HL-60 (cell line): ENCODE measurements at regions not wholly inside any gene's neighbourhood (a gene's known extent, or its start where the extent isn't known, plus 50 kb on each side); places are given as distances from the start of the nearest gene placed in this dataset.

ENCODE experiments used
- DNase-seq, 2 experiments: peaks; one replicate each; pipeline ENCODE4 v3.0.0-alpha.2; 2010 to 2020; ENCODE audit warnings: low read depth in 1 of 2, low spot score in 1 of 2
- H3K27ac ChIP-seq: fragments of 250-450 bp; sonication (Bioruptor Pico); replicated peaks from 2 replicates; pipeline ENCODE4 v1.5.1; 2020; ENCODE audit warnings: mild to moderate bottlenecking, moderate library complexity
- H3K27me3 ChIP-seq: fragments of 250-450 bp; sonication (Bioruptor Pico); 2 replicates; pipeline ENCODE4 v1.5.1; 2021; ENCODE audit warnings: mild to moderate bottlenecking, moderate library complexity; ENCODE audit not compliant: insufficient read depth, poor library complexity, severe bottlenecking
- H3K4me3 ChIP-seq: replicated peaks from 2 replicates; pipeline ENCODE4 v1.5.1; 2011; ENCODE audit warnings: mild to moderate bottlenecking, control low read depth, low read length; ENCODE audit not compliant: insufficient read depth
- GABPA ChIP-seq: IDR thresholded peaks from 2 replicates; pipeline ENCODE4 v1.6.1; 2012; ENCODE audit warnings: low read depth
- POLR2AphosphoS5 ChIP-seq: IDR thresholded peaks from 2 replicates; pipeline ENCODE4 v1.6.1; 2012; ENCODE audit warnings: low read depth
- SPI1 ChIP-seq: IDR thresholded peaks from 2 replicates; pipeline ENCODE4 v1.6.1; 2012; ENCODE audit warnings: low read depth, mild to moderate bottlenecking, borderline replicate concordance
- TF ChIP-seq, protein P1 (sequence below): IDR thresholded peaks from one replicate; pipeline ENCODE4 v1.5.1; 2011; ENCODE audit warnings: low read length, control low read depth, inconsistent platforms; ENCODE audit not compliant: insufficient read depth
- TF ChIP-seq, protein P2 (sequence below): IDR thresholded peaks from 2 replicates; pipeline ENCODE4 v1.6.1; 2012; ENCODE audit warnings: low read depth; ENCODE audit not compliant: insufficient replicate concordance

DNA sequence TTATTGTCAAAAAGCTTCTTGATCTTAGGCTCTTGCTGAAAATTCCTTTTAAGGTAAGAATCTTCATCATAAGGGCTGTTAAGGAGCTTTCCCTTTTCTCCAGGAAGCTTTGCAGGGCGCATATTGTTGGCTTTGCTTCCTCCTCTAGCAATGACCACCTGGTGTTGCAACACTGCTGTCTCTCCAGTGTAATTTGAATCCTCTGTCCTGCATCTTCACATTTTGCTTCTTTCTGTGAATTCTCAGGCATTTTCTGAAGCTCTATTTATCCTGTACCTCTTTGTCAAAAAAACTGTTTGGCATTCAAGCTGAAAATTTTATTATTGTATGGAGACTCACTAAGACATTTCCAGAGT is 533.1 kb upstream of the CHAC2 start:
- DNase-seq = peak in 1 of 2 experiments; percentile 8
- Histone ChIP-seq H3K27ac (no peak overlapping the region), H3K27me3 (no peaks in the 10 kb centered on the region), H3K4me3 (no peak overlapping the region)
- TF ChIP-seq POLR2AphosphoS5 (no peak), SPI1 (no peak)
- TF ChIP-seq, protein P1, sequence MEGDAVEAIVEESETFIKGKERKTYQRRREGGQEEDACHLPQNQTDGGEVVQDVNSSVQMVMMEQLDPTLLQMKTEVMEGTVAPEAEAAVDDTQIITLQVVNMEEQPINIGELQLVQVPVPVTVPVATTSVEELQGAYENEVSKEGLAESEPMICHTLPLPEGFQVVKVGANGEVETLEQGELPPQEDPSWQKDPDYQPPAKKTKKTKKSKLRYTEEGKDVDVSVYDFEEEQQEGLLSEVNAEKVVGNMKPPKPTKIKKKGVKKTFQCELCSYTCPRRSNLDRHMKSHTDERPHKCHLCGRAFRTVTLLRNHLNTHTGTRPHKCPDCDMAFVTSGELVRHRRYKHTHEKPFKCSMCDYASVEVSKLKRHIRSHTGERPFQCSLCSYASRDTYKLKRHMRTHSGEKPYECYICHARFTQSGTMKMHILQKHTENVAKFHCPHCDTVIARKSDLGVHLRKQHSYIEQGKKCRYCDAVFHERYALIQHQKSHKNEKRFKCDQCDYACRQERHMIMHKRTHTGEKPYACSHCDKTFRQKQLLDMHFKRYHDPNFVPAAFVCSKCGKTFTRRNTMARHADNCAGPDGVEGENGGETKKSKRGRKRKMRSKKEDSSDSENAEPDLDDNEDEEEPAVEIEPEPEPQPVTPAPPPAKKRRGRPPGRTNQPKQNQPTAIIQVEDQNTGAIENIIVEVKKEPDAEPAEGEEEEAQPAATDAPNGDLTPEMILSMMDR = no peak

DNA sequence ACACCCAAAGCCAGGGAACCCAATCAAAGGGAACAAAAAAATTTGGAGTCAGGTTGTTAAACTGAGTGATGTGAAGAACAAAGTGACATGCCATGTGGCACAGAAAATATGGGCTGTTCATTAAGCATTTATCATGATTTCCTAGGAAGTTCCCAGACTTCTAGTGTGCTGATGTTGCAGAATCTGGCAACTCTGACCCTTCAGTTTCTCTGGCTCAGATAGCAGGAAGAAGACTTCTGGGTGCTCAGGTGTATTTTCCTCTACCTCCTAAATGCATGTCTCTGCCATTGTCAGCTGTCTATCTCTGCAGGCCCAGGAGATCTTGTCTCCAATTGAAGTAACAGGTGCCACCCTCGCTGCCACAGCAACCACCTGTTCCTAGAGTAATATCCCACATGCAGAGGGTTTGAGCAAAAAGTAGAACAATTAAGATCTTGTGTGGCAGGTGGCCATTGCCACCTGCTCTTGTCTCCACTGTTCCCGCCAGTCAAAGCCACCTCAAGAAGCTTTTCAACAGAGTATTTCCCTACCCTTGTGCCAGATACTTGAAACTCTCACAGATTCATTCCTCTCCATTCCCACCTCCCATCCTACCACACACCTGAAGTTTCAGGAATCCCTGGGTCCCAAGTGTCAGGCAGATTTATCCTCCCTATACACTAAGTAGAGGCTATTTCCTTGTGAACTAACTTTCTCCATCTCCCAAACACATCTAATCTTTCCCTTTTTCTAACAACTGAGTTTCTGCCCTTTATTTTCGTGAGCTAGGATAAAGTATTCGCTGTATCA is 533.7 kb upstream of the CHAC2 start:
- H3K27me3 ChIP-seq = no peaks in the 10 kb centered on the region
- TF ChIP-seq POLR2AphosphoS5 (no peak), GABPA (no peak), SPI1 (no peak)
- TF ChIP-seq, protein P2, sequence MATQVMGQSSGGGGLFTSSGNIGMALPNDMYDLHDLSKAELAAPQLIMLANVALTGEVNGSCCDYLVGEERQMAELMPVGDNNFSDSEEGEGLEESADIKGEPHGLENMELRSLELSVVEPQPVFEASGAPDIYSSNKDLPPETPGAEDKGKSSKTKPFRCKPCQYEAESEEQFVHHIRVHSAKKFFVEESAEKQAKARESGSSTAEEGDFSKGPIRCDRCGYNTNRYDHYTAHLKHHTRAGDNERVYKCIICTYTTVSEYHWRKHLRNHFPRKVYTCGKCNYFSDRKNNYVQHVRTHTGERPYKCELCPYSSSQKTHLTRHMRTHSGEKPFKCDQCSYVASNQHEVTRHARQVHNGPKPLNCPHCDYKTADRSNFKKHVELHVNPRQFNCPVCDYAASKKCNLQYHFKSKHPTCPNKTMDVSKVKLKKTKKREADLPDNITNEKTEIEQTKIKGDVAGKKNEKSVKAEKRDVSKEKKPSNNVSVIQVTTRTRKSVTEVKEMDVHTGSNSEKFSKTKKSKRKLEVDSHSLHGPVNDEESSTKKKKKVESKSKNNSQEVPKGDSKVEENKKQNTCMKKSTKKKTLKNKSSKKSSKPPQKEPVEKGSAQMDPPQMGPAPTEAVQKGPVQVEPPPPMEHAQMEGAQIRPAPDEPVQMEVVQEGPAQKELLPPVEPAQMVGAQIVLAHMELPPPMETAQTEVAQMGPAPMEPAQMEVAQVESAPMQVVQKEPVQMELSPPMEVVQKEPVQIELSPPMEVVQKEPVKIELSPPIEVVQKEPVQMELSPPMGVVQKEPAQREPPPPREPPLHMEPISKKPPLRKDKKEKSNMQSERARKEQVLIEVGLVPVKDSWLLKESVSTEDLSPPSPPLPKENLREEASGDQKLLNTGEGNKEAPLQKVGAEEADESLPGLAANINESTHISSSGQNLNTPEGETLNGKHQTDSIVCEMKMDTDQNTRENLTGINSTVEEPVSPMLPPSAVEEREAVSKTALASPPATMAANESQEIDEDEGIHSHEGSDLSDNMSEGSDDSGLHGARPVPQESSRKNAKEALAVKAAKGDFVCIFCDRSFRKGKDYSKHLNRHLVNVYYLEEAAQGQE = no peak
- TF ChIP-seq, protein P1 = no peak
- H3K27ac ChIP-seq = no peak overlapping the region
- no peak for DNase-seq
- H3K4me3 ChIP-seq = no peak overlapping the region

DNA sequence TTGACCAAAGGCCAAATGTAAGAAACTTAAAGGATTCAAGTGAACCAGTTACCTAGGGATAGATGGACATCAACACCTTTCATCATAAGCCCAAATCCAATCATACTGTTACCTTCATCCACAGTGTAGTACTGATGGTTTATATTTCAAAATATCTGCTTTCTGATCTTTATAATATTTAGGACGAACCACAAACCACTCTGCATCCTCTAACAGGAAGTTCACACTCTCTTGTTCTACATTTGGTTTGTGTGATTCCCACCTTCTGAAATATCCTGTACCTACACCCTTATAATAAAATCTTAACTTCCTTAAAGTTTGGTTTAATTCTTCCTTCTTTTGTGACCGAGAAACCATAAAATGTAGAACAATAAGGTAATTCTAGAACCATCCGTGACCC is 535.7 kb upstream of the CHAC2 start:
- TF ChIP-seq POLR2AphosphoS5 (no peak), SPI1 (no peak), GABPA (no peak)
- TF ChIP-seq, protein P1 = no peak
- TF ChIP-seq, protein P2 = no peak
- no peak for DNase-seq
- Histone ChIP-seq H3K4me3 (no peak overlapping the region), H3K27ac (no peak overlapping the region), H3K27me3 (no peaks in the 10 kb centered on the region)

DNA sequence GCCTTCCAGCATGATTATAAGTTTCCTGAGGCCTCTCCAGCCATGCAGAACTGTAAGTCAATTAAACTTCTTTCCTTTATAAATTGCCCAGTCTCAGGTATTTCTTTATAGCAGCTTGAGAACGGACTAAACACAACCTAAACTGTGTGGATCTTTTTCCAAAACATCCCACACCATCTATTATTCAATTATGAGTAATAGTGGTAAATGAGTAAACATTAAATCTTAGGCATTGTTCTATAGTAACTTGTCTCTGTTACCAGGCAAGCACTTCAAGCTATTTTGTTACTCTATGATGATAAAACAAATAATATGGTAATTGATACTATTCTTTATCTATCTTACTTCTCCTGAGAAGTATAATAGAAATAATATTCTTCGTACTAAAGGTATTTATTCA is 536.9 kb upstream of the CHAC2 start:
- DNase-seq = no peak
- H3K27ac ChIP-seq = no peak overlapping the region
- TF ChIP-seq SPI1 (no peak), POLR2AphosphoS5 (no peak), GABPA (no peak)
- TF ChIP-seq, protein P2 = no peak
- TF ChIP-seq, protein P1 = no peak
- no peak overlapping the region for H3K4me3 ChIP-seq
- H3K27me3 ChIP-seq = no peaks in the 10 kb centered on the region
